ENCODE measurements at regions not wholly inside any gene's neighbourhood (a gene's known extent, or its start where the extent isn't known, plus 50 kb on each side); places are given as distances from the start of the nearest gene placed in this dataset.

DNA sequence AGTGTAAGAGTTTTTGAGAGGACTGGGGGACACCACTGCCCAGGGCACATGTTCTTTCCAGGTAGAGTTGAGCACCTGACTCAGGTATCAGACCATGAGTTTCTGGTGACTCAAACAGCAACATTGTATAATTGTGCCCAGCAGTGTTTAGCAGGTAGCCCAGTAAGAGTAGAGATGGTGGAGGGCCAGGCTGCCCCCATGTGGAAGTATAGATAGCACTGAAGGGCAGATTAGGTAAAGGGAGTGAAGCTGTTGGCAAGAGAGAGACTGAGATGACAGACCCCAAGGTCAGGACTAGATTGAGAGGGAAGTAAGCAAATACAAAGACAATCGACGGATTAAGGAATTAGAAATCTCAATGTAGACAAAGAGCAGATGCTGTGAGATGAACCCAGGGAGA lies 74.6 kb downstream of the TRIM42 start:
- ATAC-seq (replicated peaks) (no peak), DNase-seq (no peak)
- peaks cover 0 to 6% of the 10 kb centered on the region in 2 donors for H3K9me3 Mint-ChIP-seq
- H3K27me3 Mint-ChIP-seq = peaks cover 20 to 32% of the 10 kb centered on the region in 2 donors
- H3K27ac Mint-ChIP-seq = no peak overlapping the region
- H3K4me3 Mint-ChIP-seq = no peak overlapping the region
- no peaks in the 10 kb centered on the region for H3K4me1 Mint-ChIP-seq (ENCODE audit: low read depth in 2 of 2)
- no peaks in the 10 kb centered on the region for H3K36me3 Mint-ChIP-seq (ENCODE audit: insufficient read depth)

DNA sequence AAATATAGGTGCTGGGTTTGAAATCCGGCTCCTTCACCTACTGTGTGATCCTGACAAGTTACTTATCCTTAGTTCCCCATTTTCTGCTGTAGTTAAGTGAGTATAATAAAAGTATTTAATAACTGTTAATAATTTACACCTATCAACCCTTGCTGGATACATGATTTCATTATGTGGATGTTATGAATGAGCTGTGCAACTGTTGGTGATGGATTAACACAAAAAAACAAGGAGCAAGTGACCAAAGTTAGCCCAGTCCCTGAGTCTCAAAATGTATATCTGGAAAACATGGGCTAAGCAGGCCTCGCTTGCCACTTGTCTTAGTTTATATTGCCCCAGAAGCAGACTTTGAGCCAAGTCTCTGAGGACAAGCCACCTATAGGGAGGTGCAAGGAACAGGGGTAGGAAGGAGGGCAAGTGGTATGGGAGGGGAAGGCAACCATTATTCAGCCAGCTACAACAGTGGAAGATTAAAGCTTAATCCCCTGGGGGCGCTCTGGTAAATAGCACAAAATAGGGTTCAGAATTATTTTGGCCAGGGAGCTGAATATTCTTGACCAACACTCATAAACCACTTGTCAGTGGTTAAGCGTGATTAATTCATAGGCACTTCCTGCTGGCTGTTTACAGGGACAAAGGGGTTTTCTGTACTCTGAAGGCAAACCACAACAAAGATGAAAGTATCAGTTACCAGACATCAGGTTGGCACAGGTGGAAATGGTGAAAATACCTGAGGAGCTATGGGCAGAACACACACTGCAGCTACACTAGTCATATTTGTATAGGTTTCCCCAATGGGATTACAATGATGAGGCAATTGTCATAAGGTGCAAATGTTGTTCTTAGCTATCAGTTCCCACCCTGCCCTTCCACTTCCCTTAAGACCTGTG lies 76.2 kb downstream of the TRIM42 start:
- Mint-ChIP-seq H3K36me3 (ENCODE audit: insufficient read depth) (no peaks in the 10 kb centered on the region), H3K9me3 (peaks cover 0 to 6% of the 10 kb centered on the region in 2 donors), H3K4me3 (no peak overlapping the region), H3K27ac (no peak overlapping the region), H3K27me3 (peaks cover 26 to 39% of the 10 kb centered on the region in 2 donors), H3K4me1 (ENCODE audit: low read depth in 2 of 2) (no peaks in the 10 kb centered on the region)
- DNase-seq (no peak), ATAC-seq (replicated peaks) (no peak)

DNA sequence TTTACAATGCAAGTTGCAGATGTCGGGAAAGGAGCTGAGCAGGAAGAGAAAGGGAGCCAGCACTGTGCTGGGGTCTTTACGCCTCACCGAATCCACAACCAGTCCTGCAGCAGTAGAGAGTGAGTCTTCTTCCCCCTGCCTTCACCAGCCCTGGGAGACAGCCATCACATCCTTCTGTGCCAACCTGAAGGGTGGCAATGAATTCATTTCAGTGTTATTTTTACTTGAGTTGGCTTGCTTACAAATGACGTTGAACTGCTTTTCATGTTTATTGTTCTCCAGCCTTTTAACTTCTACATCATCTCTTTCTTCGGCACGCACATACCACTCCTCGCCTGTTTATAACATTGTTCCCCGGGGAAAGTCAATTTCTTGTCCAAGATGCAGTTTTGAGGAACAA lies 77.1 kb downstream of the TRIM42 start:
- DNase-seq (no peak), ATAC-seq (replicated peaks) (no peak)
- Mint-ChIP-seq H3K27ac (no peak overlapping the region), H3K4me3 (no peak overlapping the region), H3K4me1 (ENCODE audit: low read depth in 2 of 2) (no peaks in the 10 kb centered on the region), H3K27me3 (peaks cover 21 to 32% of the 10 kb centered on the region in 2 donors), H3K9me3 (peaks cover 0 to 6% of the 10 kb centered on the region in 2 donors), H3K36me3 (ENCODE audit: insufficient read depth) (no peaks in the 10 kb centered on the region)

DNA sequence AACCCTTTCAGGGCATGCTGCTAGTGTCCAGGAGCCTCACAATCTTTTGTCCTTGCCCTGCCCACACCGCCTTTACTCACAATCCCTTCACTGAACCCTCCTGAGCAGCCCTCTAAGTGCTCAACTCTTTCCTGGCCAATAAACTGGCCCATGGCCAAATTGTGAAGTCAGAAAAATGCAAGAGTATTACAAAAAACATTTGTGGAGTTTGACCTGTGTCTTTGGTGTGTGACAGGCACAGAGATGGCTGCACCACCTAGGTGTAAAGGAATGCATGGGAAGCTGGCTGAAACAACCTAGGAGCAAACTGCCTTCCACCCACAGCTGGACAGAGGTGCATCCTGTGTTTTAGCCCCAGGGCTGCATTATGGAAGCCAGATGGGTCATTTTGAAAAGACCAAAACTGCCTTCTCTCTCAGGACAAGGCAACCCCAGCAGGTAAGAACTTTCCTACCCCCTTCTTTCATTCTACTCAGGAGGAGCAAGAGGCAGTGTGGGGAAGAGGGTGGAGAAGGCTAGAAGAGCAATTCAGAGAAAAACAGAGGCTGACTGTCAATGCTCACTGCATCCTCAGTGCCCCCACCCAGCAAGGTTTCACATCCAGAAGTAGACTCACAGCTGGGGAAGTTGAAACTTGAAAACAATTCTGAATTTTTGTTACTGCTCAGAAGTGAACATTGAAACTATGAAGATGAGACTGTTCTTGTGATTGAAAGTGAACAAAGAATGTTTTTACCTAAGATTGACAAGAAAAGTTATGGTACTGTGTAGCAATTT lies 78.6 kb downstream of the TRIM42 start:
- Mint-ChIP-seq H3K27me3 (peaks cover 20 to 37% of the 10 kb centered on the region in 2 donors), H3K27ac (no peak overlapping the region), H3K36me3 (ENCODE audit: insufficient read depth) (no peaks in the 10 kb centered on the region), H3K4me3 (no peak overlapping the region), H3K4me1 (ENCODE audit: low read depth in 2 of 2) (no peaks in the 10 kb centered on the region), H3K9me3 (peaks cover 0 to 6% of the 10 kb centered on the region in 2 donors)
- ATAC-seq (replicated peaks) (no peak), DNase-seq (no peak)

DNA sequence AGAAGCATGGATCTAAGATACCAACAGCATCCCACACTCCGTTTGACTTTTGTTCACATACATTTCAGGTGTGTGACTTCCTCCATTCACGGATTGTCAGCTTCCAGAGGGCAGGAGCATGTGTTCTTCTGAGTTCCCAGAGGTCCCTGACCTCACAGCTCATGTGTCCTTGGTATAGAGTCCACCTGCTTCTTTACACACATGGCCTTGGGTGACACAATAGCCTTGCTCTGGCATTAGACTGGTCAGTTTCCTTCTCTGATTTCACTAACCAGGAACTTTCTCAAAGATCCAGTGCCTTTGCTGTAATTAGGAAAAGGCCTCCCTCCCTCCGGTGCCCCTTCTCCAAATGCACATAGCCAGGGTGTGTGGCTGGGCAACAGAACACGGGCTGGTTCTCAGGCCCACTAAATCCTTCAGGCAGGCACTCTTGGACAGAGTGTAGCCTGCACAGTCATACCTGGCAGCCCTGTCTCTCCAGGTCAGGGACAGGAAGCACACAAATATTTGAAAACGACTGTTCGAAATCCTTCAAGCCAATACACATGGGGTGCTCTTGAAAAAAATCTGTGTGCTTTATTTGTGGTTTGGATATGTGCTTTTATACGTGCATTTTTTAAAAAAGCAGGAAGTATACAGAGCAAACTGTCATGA lies 81.1 kb downstream of the TRIM42 start:
- Mint-ChIP-seq H3K27ac (no peak overlapping the region), H3K36me3 (ENCODE audit: insufficient read depth) (no peaks in the 10 kb centered on the region), H3K4me1 (ENCODE audit: low read depth in 2 of 2) (no peaks in the 10 kb centered on the region), H3K9me3 (no peaks in the 10 kb centered on the region), H3K27me3 (peaks cover 10 to 25% of the 10 kb centered on the region in 2 donors), H3K4me3 (no peak overlapping the region)
- ATAC-seq (replicated peaks) = no peak
- DNase-seq = no peak

DNA sequence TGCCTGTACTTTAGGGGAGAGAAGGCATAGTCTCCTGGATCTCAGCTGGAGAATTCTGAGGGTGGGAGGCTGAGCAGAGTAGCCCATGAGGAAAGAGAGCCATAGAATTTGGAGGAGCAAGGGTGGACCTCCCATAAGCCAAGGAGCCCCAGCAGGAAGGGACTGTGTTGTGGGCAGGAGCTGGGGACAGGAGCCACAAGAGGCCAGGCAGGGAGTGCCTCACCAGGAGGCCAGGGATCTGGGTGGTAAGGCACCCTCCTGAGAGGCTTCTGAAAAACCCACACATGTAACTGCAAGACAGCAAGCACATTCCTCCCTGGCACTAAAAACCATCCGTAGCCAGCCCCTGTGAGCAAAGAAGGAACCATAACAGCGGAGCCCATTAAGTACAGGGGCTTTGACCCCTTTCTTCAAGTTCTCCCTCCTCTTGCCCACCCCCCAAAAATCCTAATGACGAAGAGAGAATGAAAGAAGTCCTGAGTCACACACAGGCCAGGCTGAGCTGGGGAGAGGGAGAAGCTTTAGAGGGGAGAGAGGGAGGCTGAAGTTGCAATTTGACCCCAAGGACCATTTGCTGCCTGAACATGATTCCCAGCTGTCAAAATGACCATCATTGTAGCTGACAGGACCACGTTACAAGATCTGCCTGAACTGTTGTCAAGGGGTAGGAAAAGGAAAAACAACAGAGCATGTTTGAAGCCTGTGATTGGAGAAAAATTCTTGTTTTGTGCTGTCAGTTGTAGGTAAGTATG lies 82.6 kb downstream of the TRIM42 start:
- no peaks in the 10 kb centered on the region for H3K4me1 Mint-ChIP-seq (ENCODE audit: low read depth in 2 of 2)
- DNase-seq (no peak), ATAC-seq (replicated peaks) (no peak)
- H3K36me3 Mint-ChIP-seq (ENCODE audit: insufficient read depth) = no peaks in the 10 kb centered on the region
- no peak overlapping the region for H3K27ac Mint-ChIP-seq
- no peaks in the 10 kb centered on the region for H3K9me3 Mint-ChIP-seq
- H3K27me3 Mint-ChIP-seq = peaks cover 10 to 25% of the 10 kb centered on the region in 2 donors
- no peak overlapping the region for H3K4me3 Mint-ChIP-seq

DNA sequence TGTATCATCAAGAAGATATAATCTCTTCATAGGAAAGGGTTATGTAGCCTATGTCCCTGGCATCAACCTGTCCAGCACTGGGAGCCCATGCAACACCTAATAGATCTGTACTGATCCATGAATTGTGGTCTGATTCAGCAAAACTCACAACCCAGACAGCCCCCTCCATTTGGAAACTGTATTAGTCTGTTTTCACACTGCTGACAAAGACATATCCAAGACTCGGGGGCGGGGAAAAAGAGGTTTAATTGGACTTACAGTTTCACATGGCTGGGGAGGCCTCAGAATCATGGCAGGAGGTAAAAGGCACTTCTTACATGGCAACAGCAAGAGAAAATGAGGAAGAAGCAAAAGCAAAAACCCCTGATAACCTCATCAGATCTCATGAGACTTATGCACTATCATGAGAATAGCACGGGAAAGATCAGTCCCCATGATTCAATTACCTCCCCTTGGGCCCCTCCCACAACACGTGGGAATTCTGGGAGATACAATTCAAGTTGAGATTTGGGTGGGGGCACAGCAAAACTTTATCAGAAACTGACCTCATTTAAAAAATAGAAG lies 83.3 kb downstream of the TRIM42 start:
- ATAC-seq (replicated peaks) (no peak), DNase-seq (no peak)
- Mint-ChIP-seq H3K36me3 (ENCODE audit: insufficient read depth) (no peaks in the 10 kb centered on the region), H3K9me3 (no peaks in the 10 kb centered on the region), H3K4me3 (no peak overlapping the region), H3K4me1 (ENCODE audit: low read depth in 2 of 2) (no peaks in the 10 kb centered on the region), H3K27ac (no peak overlapping the region), H3K27me3 (peaks cover 10 to 23% of the 10 kb centered on the region in 2 donors)

DNA sequence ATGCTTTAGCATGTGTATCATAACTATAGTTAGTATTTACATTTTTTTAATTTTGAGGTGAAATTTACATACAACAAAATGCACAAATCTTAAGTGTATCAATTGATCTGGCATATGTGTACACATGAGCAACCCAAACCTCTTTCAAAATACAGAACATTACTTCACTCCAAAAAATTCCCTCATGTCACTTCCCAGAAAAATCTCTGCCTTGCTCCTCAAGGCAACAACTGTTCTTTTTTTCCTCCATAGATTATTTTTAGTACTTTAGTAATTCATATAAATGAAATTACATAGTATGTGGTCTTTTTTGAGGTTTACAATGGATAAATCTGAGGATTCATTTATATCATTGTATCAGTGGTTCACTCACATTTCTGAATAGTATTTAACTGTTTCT lies 84.9 kb downstream of the TRIM42 start:
- DNase-seq (no peak), ATAC-seq (replicated peaks) (no peak)
- Mint-ChIP-seq H3K4me1 (ENCODE audit: low read depth in 2 of 2) (no peaks in the 10 kb centered on the region), H3K36me3 (ENCODE audit: insufficient read depth) (no peaks in the 10 kb centered on the region), H3K27me3 (peaks cover 10 to 18% of the 10 kb centered on the region in 2 donors), H3K27ac (no peak overlapping the region), H3K9me3 (no peaks in the 10 kb centered on the region), H3K4me3 (no peak overlapping the region)

DNA sequence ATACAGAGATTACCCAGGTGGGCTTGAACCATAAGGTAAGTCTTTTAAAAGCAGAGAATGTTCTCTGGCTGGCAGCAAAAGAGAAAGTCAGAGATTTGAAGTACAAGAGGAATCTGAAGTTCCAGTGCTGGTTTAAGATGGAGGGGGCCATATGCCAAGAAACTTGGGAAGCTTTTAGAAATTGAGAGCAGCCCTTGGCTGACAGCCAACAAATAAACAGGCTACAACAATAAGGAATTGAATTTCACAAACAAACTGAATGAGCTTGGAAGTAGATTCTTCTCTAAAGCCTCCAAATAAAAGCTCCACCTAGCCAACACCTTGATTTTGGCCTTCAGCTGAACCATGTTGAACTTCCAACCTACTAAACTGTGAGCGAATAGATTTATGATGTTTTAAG lies 85.7 kb downstream of the TRIM42 start:
- H3K4me3 Mint-ChIP-seq = no peak overlapping the region
- peaks cover 4 to 14% of the 10 kb centered on the region in 2 donors for H3K27me3 Mint-ChIP-seq
- H3K9me3 Mint-ChIP-seq = no peaks in the 10 kb centered on the region
- no peak for ATAC-seq (replicated peaks)
- no peaks in the 10 kb centered on the region for H3K4me1 Mint-ChIP-seq (ENCODE audit: low read depth in 2 of 2)
- H3K27ac Mint-ChIP-seq = no peak overlapping the region
- H3K36me3 Mint-ChIP-seq (ENCODE audit: insufficient read depth) = no peaks in the 10 kb centered on the region
- no peak for DNase-seq

DNA sequence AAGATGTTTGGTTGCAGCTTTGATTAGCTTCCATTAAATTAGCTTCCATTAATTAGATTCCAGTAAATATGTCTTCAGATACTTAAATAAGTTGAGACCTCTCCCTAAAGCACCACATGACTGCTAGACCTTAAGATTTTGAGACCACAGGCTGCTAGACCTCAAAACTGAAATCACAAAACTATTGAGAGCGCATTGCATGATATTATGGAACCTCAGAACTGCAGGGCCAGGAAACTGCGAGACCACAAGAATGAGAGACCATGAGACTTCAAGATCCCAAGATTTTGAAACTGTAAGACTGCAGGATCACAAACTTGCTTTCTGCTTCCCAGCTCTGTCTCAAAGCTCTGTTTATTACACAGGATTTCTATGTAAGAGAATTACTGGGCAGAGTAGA lies 87.4 kb downstream of the TRIM42 start:
- Mint-ChIP-seq H3K27ac (no peak overlapping the region), H3K4me1 (ENCODE audit: low read depth in 2 of 2) (no peaks in the 10 kb centered on the region), H3K27me3 (peaks cover 4 to 5% of the 10 kb centered on the region in 2 donors), H3K36me3 (ENCODE audit: insufficient read depth) (no peaks in the 10 kb centered on the region), H3K4me3 (no peak overlapping the region), H3K9me3 (no peaks in the 10 kb centered on the region)
- no peak for ATAC-seq (replicated peaks)
- DNase-seq = no peak

DNA sequence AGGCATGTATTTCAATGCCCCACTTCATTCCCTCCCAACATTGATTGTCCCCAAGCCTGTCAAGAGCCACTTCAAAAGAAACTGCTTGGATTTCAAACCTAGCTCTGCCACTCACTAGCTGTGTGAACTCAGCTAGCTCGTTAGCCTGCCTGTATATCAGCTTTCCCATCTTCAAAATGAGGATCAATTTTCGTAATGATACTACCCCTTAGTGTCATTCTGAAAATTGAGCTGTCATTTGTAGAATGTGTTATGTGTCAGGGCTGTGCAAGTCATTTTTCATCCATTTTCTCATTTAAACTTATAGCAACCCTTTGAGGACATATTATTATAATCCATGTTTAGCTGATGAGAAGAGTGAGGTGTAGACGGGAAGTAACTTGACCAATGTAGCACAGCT lies 88.6 kb downstream of the TRIM42 start:
- H3K27me3 Mint-ChIP-seq = peaks cover 0 to 4% of the 10 kb centered on the region in 2 donors
- no peaks in the 10 kb centered on the region for H3K36me3 Mint-ChIP-seq (ENCODE audit: insufficient read depth)
- no peaks in the 10 kb centered on the region for H3K4me1 Mint-ChIP-seq (ENCODE audit: low read depth in 2 of 2)
- peaks cover 0 to 5% of the 10 kb centered on the region in 2 donors for H3K9me3 Mint-ChIP-seq
- ATAC-seq (replicated peaks) = no peak
- DNase-seq = no peak
- H3K27ac Mint-ChIP-seq = no peak overlapping the region
- no peak overlapping the region for H3K4me3 Mint-ChIP-seq

DNA sequence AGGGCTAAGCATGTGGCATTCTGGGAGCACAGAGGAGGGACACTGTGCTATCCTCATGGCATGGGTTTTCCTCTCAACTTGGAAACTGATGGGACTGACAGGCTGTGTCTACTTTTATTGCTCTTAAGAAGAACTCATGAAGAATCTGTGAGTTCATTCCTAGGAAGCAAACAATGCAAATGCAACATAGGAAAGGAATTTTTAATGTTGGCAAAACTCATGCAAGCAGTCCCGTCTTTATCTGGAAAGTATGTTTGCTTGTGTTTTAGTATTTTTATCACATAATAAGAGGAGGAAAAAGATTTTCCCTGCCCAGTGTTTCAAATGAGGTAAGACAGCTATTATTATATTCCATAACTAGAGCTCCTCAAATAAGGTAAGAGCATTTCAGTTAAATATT lies 89.7 kb downstream of the TRIM42 start:
- no peak overlapping the region for H3K4me3 Mint-ChIP-seq
- no peak for DNase-seq
- no peaks in the 10 kb centered on the region for H3K36me3 Mint-ChIP-seq (ENCODE audit: insufficient read depth)
- no peaks in the 10 kb centered on the region for H3K4me1 Mint-ChIP-seq (ENCODE audit: low read depth in 2 of 2)
- ATAC-seq (replicated peaks) = no peak
- peaks cover 0 to 12% of the 10 kb centered on the region in 2 donors for H3K9me3 Mint-ChIP-seq
- H3K27me3 Mint-ChIP-seq = peaks cover 0 to 4% of the 10 kb centered on the region in 2 donors
- H3K27ac Mint-ChIP-seq = no peak overlapping the region

DNA sequence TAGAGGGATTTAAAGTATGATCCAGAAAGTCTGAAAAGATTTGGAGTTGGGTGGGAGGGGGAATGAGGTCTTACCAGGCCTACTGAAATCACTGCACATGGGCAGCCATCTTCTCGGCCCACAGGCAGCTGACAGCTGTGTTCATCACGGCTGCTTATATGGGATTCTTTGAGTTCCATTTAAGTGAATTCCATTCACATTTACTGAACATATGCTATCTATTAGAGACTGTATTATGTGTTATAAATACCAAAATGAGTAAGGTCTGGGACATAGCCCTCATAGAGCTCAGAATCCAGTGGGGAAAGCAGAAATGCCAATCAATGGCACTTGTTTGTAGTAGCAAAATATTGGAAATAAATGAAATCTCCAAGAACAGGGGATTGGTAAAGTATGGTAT lies 91.1 kb downstream of the TRIM42 start:
- Mint-ChIP-seq H3K9me3 (peaks cover 0 to 12% of the 10 kb centered on the region in 2 donors), H3K4me3 (no peak overlapping the region), H3K27me3 (peaks cover 0 to 4% of the 10 kb centered on the region in 2 donors), H3K27ac (no peak overlapping the region), H3K36me3 (ENCODE audit: insufficient read depth) (no peaks in the 10 kb centered on the region), H3K4me1 (ENCODE audit: low read depth in 2 of 2) (no peaks in the 10 kb centered on the region)
- ATAC-seq (replicated peaks) (no peak), DNase-seq (no peak)

Data from effector memory CD8-positive, alpha-beta T cell (primary cell).